ENCODE measurements at regions not wholly inside any gene's neighbourhood (a gene's known extent, or its start where the extent isn't known, plus 50 kb on each side); places are given as distances from the start of the nearest gene placed in this dataset.

GRCh38 chr4:156154978-156155377 is 201.3 kb upstream of the CTSO start:
- in situ Hi-C loops (cut with MboI; ENCODE audit: low sequenced_read_pairs in 4 of 4) (no loop called here), intact Hi-C loops (cut with DNase I; ENCODE audit: low total_unique reads) (no loop called here)
- Histone ChIP-seq H3K4me1 (no peaks in the 10 kb centered on the region), H3K27ac (no peak overlapping the region), H3K4me3 (no peak overlapping the region), H3K9me3 (no peaks in the 10 kb centered on the region), H3K36me3 (no peaks in the 10 kb centered on the region), H3K27me3 (no peaks in the 10 kb centered on the region)
- DNase-seq = no peak
- no peak for TF ChIP-seq CTCF (IDR thresholded peaks at IDR 0.05 in 4 of 5, conservative IDR thresholded peaks at IDR 0.05 in 1 of 5)
- no peak for TF ChIP-seq POLR2A (IDR thresholded peaks at IDR 0.05)
- ATAC-seq = no peak

- no peak overlapping the region for H3K27ac ChIP-seq
- ATAC-seq = no peak
Observed at GRCh38 chr4:156146571-156146970, 192.9 kb upstream of the CTSO start.

GRCh38 chr4:156144961-156145360 is 191.3 kb upstream of the CTSO start:
- in situ Hi-C loops (cut with MboI; ENCODE audit: low sequenced_read_pairs in 4 of 4) (no loop called here), intact Hi-C loops (cut with DNase I; ENCODE audit: low total_unique reads) (no loop called here)
- no peak overlapping the region for H3K4me3 ChIP-seq
- no peaks in the 10 kb centered on the region for H3K36me3 ChIP-seq
- H3K9me3 ChIP-seq = no peaks in the 10 kb centered on the region
- TF ChIP-seq POLR2A (IDR thresholded peaks at IDR 0.05) = no peak
- TF ChIP-seq CTCF (IDR thresholded peaks at IDR 0.05 in 4 of 5, conservative IDR thresholded peaks at IDR 0.05 in 1 of 5) = no peak
- ATAC-seq (no peak), DNase-seq (no peak)
- no peaks in the 10 kb centered on the region for H3K4me1 ChIP-seq
- H3K27ac ChIP-seq = no peak overlapping the region
- no peaks in the 10 kb centered on the region for H3K27me3 ChIP-seq

More at GRCh38 chr4:156146571-156146970, 192.9 kb upstream of the CTSO start:
- H3K36me3 ChIP-seq = no peaks in the 10 kb centered on the region
- H3K9me3 ChIP-seq = no peaks in the 10 kb centered on the region
- in situ Hi-C loops (cut with MboI; ENCODE audit: low sequenced_read_pairs in 4 of 4) (no loop called here), intact Hi-C loops (cut with DNase I; ENCODE audit: low total_unique reads) (no loop called here)
- H3K27me3 ChIP-seq = no peaks in the 10 kb centered on the region
- DNase-seq = no peak
- no peaks in the 10 kb centered on the region for H3K4me1 ChIP-seq
- TF ChIP-seq CTCF (IDR thresholded peaks at IDR 0.05 in 4 of 5, conservative IDR thresholded peaks at IDR 0.05 in 1 of 5) = no peak
- no peak for TF ChIP-seq POLR2A (IDR thresholded peaks at IDR 0.05)
- no peak overlapping the region for H3K4me3 ChIP-seq

- no peak for ATAC-seq
- in situ Hi-C loops (cut with MboI; ENCODE audit: low sequenced_read_pairs in 4 of 4) = no loop called here
Observed at GRCh38 chr4:156138781-156139280, 185.2 kb upstream of the CTSO start.

More at GRCh38 chr4:156138781-156139280, 185.2 kb upstream of the CTSO start:
- DNase-seq = no peak
- Histone ChIP-seq H3K9me3 (no peaks in the 10 kb centered on the region), H3K4me3 (no peak overlapping the region), H3K4me1 (no peaks in the 10 kb centered on the region), H3K36me3 (no peaks in the 10 kb centered on the region), H3K27ac (no peak overlapping the region), H3K27me3 (no peaks in the 10 kb centered on the region)
- intact Hi-C loops (cut with DNase I; ENCODE audit: low total_unique reads) = no loop called here
- TF ChIP-seq CTCF (IDR thresholded peaks at IDR 0.05 in 4 of 5, conservative IDR thresholded peaks at IDR 0.05 in 1 of 5) = no peak
- TF ChIP-seq POLR2A (IDR thresholded peaks at IDR 0.05) = no peak

Measured in gastrocnemius medialis (tissue), 4 donors.